ENCODE measurements at regions not wholly inside any gene's neighbourhood (a gene's known extent, or its start where the extent isn't known, plus 50 kb on each side); places are given as distances from the start of the nearest gene placed in this dataset.

- TF ChIP-seq PAXIP1 (CRISPR knock-in tag; conservative IDR thresholded peaks at IDR 0.05) (peak; percentile 85; the same call in 1 of the 2 replicates), CREM (IDR thresholded peaks at IDR 0.05) (no peak; the same call in 1 of the 2 replicates), CREM (CRISPR knock-in tag; IDR thresholded peaks at IDR 0.05) (no peak), ZNF30 (CRISPR knock-in tag; IDR thresholded peaks at IDR 0.05) (0 out of 2 replicates have a peak, but pooled peaks have one; percentile 33), ZNF644 (CRISPR knock-in tag; IDR thresholded peaks at IDR 0.05; ENCODE audit: low read depth) (peak; percentile 99), SMC3 (IDR thresholded peaks at IDR 0.05; ENCODE audit: low read length) (0 out of 2 replicates have a peak, but pooled peaks have one; percentile 9), MIER3 (CRISPR knock-in tag; IDR thresholded peaks at IDR 0.05; ENCODE audit: borderline replicate concordance) (0 out of 2 replicates have a peak, but pooled peaks have one; percentile 41), ZZZ3 (CRISPR knock-in tag; IDR thresholded peaks at IDR 0.05; ENCODE audit: borderline replicate concordance) (0 out of 2 replicates have a peak, but pooled peaks have one; percentile 25), ZNF670 (CRISPR knock-in tag; IDR thresholded peaks at IDR 0.05; ENCODE audit: borderline replicate concordance) (peak; percentile 70; the same call in 1 of the 2 replicates), MEIS2 (CRISPR knock-in tag; IDR thresholded peaks at IDR 0.05) (0 out of 2 replicates have a peak, but pooled peaks have one; percentile 15), ZNF784 (CRISPR knock-in tag; IDR thresholded peaks at IDR 0.05; ENCODE audit: borderline replicate concordance) (no peak), SALL1 (CRISPR knock-in tag; IDR thresholded peaks at IDR 0.05) (peak; percentile 93), PHF5A (CRISPR knock-in tag; IDR thresholded peaks at IDR 0.05; ENCODE audit: low read depth, unreplicated experiment) (no peak), NFKBIZ (CRISPR knock-in tag; IDR thresholded peaks at IDR 0.05) (no peak), KAT8 (CRISPR knock-in tag; IDR thresholded peaks at IDR 0.05) (no peak), SP5 (CRISPR knock-in tag; IDR thresholded peaks at IDR 0.05; ENCODE audit: borderline replicate concordance, low read depth) (no peak), CHD2 (IDR thresholded peaks at IDR 0.05; ENCODE audit: low read depth, low read length) (no peak), ZNF709 (CRISPR knock-in tag; IDR thresholded peaks at IDR 0.05) (0 out of 2 replicates have a peak, but pooled peaks have one; percentile 68), CBX1 (IDR thresholded peaks at IDR 0.05; ENCODE audit: low read depth) (peak; percentile 49), MYC (CRISPR knock-in tag; IDR thresholded peaks at IDR 0.05; ENCODE audit: borderline replicate concordance) (peak; percentile 57; the same call in 1 of the 2 replicates), HDAC1 (CRISPR knock-in tag; IDR thresholded peaks at IDR 0.05) (peak; percentile 59), TFDP2 (CRISPR knock-in tag; IDR thresholded peaks at IDR 0.05) (peak; percentile 51; the same call in 1 of the 2 replicates), SMARCE1 (IDR thresholded peaks at IDR 0.05; ENCODE audit: borderline replicate concordance) (no peak), HNF4A (CRISPR knock-in tag; IDR thresholded peaks at IDR 0.05) (peak; percentile 91), RXRB (CRISPR knock-in tag; IDR thresholded peaks at IDR 0.05; ENCODE audit: borderline replicate concordance) (peak; percentile 17; the same call in 1 of the 2 replicates), ZBTB43 (CRISPR knock-in tag; conservative IDR thresholded peaks at IDR 0.05) (peak; percentile 67; the same call in 1 of the 2 replicates)
Observed at GRCh38 chr2:120542911-120543527, 192.6 kb upstream of the GLI2 start (continued).
